ENCODE measurements at regions not wholly inside any gene's neighbourhood (a gene's known extent, or its start where the extent isn't known, plus 50 kb on each side); places are given as distances from the start of the nearest gene placed in this dataset.

DNA sequence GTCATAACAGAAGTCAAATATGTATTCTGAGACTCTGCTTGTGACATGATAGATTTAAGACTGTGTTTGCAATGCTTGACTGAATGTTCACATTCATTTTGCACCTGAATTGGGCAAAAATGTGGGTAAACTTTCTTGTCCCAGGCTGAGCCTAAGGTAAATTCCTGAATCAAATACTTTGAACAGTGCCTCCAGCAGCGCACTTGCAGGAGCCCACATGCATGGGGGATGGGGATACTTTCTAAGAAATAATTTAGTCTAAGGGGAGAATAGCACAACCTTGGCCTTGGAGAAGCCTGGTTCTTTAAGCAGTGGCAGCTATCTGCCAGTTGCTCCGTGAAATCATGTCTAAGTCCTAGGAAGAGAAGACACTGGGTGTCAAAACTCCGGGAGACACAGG, 163.5 kb upstream of the EGFLAM start:
- H3K4me1 ChIP-seq (ENCODE audit: insufficient read depth, low read length), result peaks cover 3% of the 10 kb centered on the region
- H3K27ac ChIP-seq (ENCODE audit: low read depth, low read length), result no peak overlapping the region
- no peak overlapping the region for H3K9ac ChIP-seq (ENCODE audit: low read length)
- H3K9me3 ChIP-seq (ENCODE audit: low read length), result no peaks in the 10 kb centered on the region
- no peaks in the 10 kb centered on the region for H3K36me3 ChIP-seq (ENCODE audit: insufficient read depth, low read length)
- no peaks in the 10 kb centered on the region for H3K27me3 ChIP-seq (ENCODE audit: control insufficient read depth in 1 of 2, insufficient read depth in 2 of 2, low read length in 2 of 2)
- H3K4me3 ChIP-seq (ENCODE audit: low read depth in 1 of 2, low read length in 2 of 2), result no peak overlapping the region

DNA sequence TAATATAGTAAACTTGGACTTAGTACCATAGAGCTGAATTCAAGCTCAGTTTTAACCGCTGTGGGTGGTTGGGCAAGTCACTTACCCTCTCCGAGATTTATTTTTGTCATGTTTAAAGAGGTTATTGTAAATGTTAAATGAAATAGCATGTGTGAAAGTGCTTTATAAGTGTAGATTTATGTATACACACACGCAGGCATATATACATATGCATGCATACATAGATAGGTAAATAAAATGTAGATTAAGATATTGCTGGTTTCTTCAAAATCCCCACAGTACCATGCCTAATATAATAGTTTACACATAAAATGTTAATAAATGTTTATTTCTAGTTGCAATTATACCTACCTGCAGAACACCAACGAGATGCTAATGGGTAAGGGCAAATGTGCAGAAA, 164.5 kb upstream of the EGFLAM start:
- Histone ChIP-seq H3K4me3 (ENCODE audit: low read depth in 1 of 2, low read length in 2 of 2) (no peak overlapping the region), H3K9ac (ENCODE audit: low read length) (no peak overlapping the region), H3K4me1 (ENCODE audit: insufficient read depth, low read length) (peaks cover 3% of the 10 kb centered on the region), H3K27ac (ENCODE audit: low read depth, low read length) (no peak overlapping the region), H3K36me3 (ENCODE audit: insufficient read depth, low read length) (no peaks in the 10 kb centered on the region), H3K27me3 (ENCODE audit: control insufficient read depth in 1 of 2, insufficient read depth in 2 of 2, low read length in 2 of 2) (no peaks in the 10 kb centered on the region), H3K9me3 (ENCODE audit: low read length) (no peaks in the 10 kb centered on the region)

DNA sequence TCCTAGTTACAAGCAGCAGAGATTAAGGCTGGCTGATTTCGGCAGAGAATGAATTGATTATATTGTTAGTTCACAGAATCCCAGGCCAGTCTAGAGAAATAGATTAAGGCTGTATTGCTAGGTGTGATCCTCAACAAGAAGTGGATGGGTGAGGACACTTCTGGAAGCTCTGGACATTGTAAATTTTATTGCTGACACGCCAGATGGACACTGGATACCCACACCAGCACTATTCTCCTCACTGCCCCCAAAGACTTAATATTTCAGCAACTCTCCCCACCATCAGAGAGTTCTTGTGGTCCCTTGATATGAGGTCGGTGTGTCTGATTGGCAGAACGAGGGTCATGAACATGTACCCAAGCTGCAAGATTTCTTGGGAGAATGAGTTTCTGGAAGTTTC, 171.6 kb upstream of the EGFLAM start:
- Histone ChIP-seq H3K9ac (ENCODE audit: low read length) (no peak overlapping the region), H3K4me3 (ENCODE audit: low read depth in 1 of 2, low read length in 2 of 2) (no peak overlapping the region)

DNA sequence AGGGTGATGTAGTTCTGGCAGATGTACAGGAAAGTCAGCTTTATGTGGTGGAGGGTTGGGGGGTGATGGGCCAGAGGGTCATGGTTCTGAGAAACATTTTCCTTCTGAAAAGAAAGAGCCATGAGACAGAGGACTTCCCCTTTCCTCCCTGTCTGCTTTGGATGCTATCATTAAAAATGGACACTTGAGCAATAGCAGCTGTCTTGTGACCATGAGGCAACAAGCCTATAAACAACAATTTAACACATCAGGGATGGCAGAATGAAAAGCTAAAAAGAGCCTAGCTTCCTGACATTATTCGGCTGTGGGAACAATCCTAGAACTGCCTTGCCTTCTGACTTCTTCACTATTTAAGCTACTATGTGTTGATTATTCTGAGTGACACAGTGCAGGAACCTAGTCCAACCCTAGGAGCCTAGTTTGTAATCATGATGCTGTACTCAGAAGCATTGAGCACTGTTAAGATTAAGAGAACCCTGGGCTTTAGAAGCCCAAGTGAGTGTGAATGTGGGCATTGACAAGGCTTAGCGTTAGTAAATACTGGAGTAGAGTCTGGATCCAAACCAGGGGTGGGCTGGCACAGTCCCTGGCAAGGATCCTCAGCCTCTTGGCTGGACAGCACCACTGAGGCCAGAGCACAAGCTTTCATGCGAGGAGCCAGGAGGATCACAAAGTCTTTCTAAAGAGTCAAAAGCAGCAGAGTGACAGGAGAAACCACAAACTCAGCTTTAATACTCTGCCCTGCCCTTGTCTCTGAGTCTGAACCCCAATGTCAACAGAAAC, 178.5 kb upstream of the EGFLAM start:
- Histone ChIP-seq H3K36me3 (ENCODE audit: insufficient read depth, low read length) (no peaks in the 10 kb centered on the region), H3K9me3 (ENCODE audit: low read length) (no peaks in the 10 kb centered on the region), H3K4me3 (ENCODE audit: low read depth in 1 of 2, low read length in 2 of 2) (no peak overlapping the region), H3K9ac (ENCODE audit: low read length) (no peak overlapping the region), H3K27me3 (ENCODE audit: control insufficient read depth in 1 of 2, insufficient read depth in 2 of 2, low read length in 2 of 2) (no peaks in the 10 kb centered on the region), H3K4me1 (ENCODE audit: insufficient read depth, low read length) (no peaks in the 10 kb centered on the region), H3K27ac (ENCODE audit: low read depth, low read length) (no peak overlapping the region)

More for the DNA sequence above, 171.6 kb upstream of the EGFLAM start:
- Histone ChIP-seq H3K27ac (ENCODE audit: low read depth, low read length) (no peak overlapping the region), H3K27me3 (ENCODE audit: control insufficient read depth in 1 of 2, insufficient read depth in 2 of 2, low read length in 2 of 2) (no peaks in the 10 kb centered on the region), H3K4me1 (ENCODE audit: insufficient read depth, low read length) (no peaks in the 10 kb centered on the region), H3K9me3 (ENCODE audit: low read length) (no peaks in the 10 kb centered on the region), H3K36me3 (ENCODE audit: insufficient read depth, low read length) (no peaks in the 10 kb centered on the region)

GRCh38 chr5:38078161-38078560, 180.2 kb upstream of the EGFLAM start:
- H3K27ac ChIP-seq (ENCODE audit: low read depth, low read length), result no peak overlapping the region
- no peaks in the 10 kb centered on the region for H3K36me3 ChIP-seq (ENCODE audit: insufficient read depth, low read length)
- no peaks in the 10 kb centered on the region for H3K9me3 ChIP-seq (ENCODE audit: low read length)
- H3K4me1 ChIP-seq (ENCODE audit: insufficient read depth, low read length), result no peaks in the 10 kb centered on the region
- H3K9ac ChIP-seq (ENCODE audit: low read length), result no peak overlapping the region
- H3K4me3 ChIP-seq (ENCODE audit: low read depth in 1 of 2, low read length in 2 of 2), result no peak overlapping the region
- H3K27me3 ChIP-seq (ENCODE audit: control insufficient read depth in 1 of 2, insufficient read depth in 2 of 2, low read length in 2 of 2), result no peaks in the 10 kb centered on the region

DNA sequence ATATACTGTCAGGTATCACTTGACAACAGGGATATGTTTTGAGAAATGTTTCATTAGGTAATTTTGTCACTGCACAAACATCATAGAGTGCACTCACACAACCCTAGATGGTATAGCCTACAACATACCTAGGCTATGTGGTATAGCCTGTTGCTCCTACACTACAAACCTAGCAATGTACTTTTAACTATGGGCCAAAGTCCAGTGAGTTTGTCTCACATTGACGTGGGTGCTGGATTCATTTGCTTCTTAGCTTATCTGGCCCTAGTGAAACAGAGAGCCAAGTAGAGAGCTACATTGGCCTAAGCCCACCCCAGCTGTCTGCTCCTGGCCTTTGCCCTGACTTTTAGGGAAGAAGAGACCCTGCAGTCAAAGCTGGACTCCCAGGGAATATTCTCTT, 180.7 kb upstream of the EGFLAM start:
- H3K4me3 ChIP-seq (ENCODE audit: low read depth in 1 of 2, low read length in 2 of 2), result no peak overlapping the region

GRCh38 chr5:38071831-38072694, 186.3 kb upstream of the EGFLAM start:
- no peak overlapping the region for H3K4me3 ChIP-seq (ENCODE audit: low read depth in 1 of 2, low read length in 2 of 2)
- H3K36me3 ChIP-seq (ENCODE audit: insufficient read depth, low read length), result no peaks in the 10 kb centered on the region
- H3K9me3 ChIP-seq (ENCODE audit: low read length), result no peaks in the 10 kb centered on the region
- H3K27ac ChIP-seq (ENCODE audit: low read depth, low read length), result no peak overlapping the region
- peaks cover 13% of the 10 kb centered on the region for H3K4me1 ChIP-seq (ENCODE audit: insufficient read depth, low read length)
- H3K9ac ChIP-seq (ENCODE audit: low read length), result no peak overlapping the region
- H3K27me3 ChIP-seq (ENCODE audit: control insufficient read depth in 1 of 2, insufficient read depth in 2 of 2, low read length in 2 of 2), result no peaks in the 10 kb centered on the region

More for the DNA sequence above, 180.7 kb upstream of the EGFLAM start:
- H3K9ac ChIP-seq (ENCODE audit: low read length), result no peak overlapping the region
- no peaks in the 10 kb centered on the region for H3K9me3 ChIP-seq (ENCODE audit: low read length)
- no peak overlapping the region for H3K27ac ChIP-seq (ENCODE audit: low read depth, low read length)
- peaks cover 2% of the 10 kb centered on the region for H3K4me1 ChIP-seq (ENCODE audit: insufficient read depth, low read length)
- no peaks in the 10 kb centered on the region for H3K27me3 ChIP-seq (ENCODE audit: control insufficient read depth in 1 of 2, insufficient read depth in 2 of 2, low read length in 2 of 2)
- H3K36me3 ChIP-seq (ENCODE audit: insufficient read depth, low read length), result no peaks in the 10 kb centered on the region

DNA sequence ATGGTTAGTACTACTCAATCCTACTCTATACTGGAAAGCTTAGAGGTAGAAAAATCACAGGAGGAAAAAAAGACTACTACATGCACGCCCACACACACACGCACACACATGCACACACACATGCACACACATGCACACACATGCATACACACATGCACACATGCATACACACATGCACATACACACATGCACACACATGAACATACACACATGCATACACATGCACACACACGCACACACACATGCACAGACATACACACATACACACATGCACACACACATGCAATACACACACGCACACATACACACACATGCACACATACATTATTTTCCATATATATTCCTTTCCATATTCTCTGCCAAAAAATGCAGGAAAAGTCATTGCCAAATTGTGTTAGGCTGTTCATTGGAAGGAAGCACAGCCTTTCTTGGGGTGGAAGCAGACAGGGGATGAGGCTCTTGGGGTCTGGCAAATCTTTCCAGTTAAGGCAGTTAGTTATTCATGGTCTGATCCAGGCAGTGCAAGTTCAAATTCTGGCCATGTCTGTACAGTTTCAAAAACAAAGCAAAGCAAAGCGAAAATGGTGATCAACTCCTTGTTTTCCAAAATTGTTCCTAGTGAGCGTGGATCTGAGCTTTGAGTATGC, 187.9 kb upstream of the EGFLAM start:
- Histone ChIP-seq H3K27me3 (ENCODE audit: control insufficient read depth in 1 of 2, insufficient read depth in 2 of 2, low read length in 2 of 2) (no peaks in the 10 kb centered on the region), H3K9ac (ENCODE audit: low read length) (no peak overlapping the region), H3K27ac (ENCODE audit: low read depth, low read length) (no peak overlapping the region), H3K4me3 (ENCODE audit: low read depth in 1 of 2, low read length in 2 of 2) (no peak overlapping the region), H3K36me3 (ENCODE audit: insufficient read depth, low read length) (no peaks in the 10 kb centered on the region), H3K9me3 (ENCODE audit: low read length) (no peaks in the 10 kb centered on the region), H3K4me1 (ENCODE audit: insufficient read depth, low read length) (peaks cover 13% of the 10 kb centered on the region)

DNA sequence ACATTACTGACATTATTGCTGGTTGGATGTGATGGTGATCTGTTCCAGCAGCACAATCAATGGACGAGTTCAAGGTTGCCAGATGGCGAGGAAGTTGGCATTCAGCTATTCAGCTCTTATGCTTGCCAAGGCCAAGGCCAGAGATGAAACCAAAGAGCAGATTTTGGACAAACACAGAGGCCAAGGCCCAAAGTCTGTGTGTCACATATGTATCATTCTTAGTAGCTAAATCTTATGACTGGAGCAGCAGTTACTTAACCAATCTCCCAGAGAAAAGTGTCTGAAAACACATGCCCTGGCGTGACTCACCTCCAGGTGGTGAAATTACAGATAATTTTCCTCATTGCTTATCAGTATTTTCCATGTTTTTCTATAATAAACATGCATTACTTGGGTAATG, 189.0 kb upstream of the EGFLAM start:
- H3K36me3 ChIP-seq (ENCODE audit: insufficient read depth, low read length), result no peaks in the 10 kb centered on the region
- H3K27ac ChIP-seq (ENCODE audit: low read depth, low read length), result no peak overlapping the region
- no peak overlapping the region for H3K9ac ChIP-seq (ENCODE audit: low read length)
- no peaks in the 10 kb centered on the region for H3K9me3 ChIP-seq (ENCODE audit: low read length)
- H3K4me3 ChIP-seq (ENCODE audit: low read depth in 1 of 2, low read length in 2 of 2), result no peak overlapping the region
- H3K27me3 ChIP-seq (ENCODE audit: control insufficient read depth in 1 of 2, insufficient read depth in 2 of 2, low read length in 2 of 2), result no peaks in the 10 kb centered on the region
- H3K4me1 ChIP-seq (ENCODE audit: insufficient read depth, low read length), result peaks cover 13% of the 10 kb centered on the region

DNA sequence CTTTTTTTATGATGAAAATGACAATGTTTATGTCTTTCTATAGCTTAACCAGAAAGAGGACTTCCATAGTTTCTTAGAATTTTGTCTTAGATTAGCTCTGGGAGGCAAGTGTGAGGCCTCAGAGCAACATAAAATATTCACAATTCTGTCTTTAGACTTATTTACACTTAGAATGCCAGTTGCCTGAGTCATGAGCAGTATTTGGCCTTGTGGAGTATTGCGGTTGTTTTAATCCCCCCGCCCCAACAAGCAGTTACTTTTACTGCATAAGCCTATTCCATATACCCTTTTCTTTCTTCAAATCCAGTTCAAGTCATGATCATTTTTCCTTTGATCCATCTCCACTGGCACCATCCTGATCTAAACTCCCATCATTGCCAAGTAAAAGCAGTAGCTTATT, 198.0 kb upstream of the EGFLAM start:
- Histone ChIP-seq H3K9ac (ENCODE audit: low read length) (no peak overlapping the region), H3K36me3 (ENCODE audit: insufficient read depth, low read length) (no peaks in the 10 kb centered on the region), H3K9me3 (ENCODE audit: low read length) (no peaks in the 10 kb centered on the region), H3K27ac (ENCODE audit: low read depth, low read length) (no peak overlapping the region), H3K4me3 (ENCODE audit: low read depth in 1 of 2, low read length in 2 of 2) (no peak overlapping the region), H3K27me3 (ENCODE audit: control insufficient read depth in 1 of 2, insufficient read depth in 2 of 2, low read length in 2 of 2) (no peaks in the 10 kb centered on the region), H3K4me1 (ENCODE audit: insufficient read depth, low read length) (peaks cover 6% of the 10 kb centered on the region)

- no peak overlapping the region for H3K4me3 ChIP-seq (ENCODE audit: low read depth in 1 of 2, low read length in 2 of 2)
- no peaks in the 10 kb centered on the region for H3K9me3 ChIP-seq (ENCODE audit: low read length)
- no peak overlapping the region for H3K27ac ChIP-seq (ENCODE audit: low read depth, low read length)
- H3K36me3 ChIP-seq (ENCODE audit: insufficient read depth, low read length), result no peaks in the 10 kb centered on the region
- H3K9ac ChIP-seq (ENCODE audit: low read length), result no peak overlapping the region
- H3K27me3 ChIP-seq (ENCODE audit: control insufficient read depth in 1 of 2, insufficient read depth in 2 of 2, low read length in 2 of 2), result no peaks in the 10 kb centered on the region
- peaks cover 6% of the 10 kb centered on the region for H3K4me1 ChIP-seq (ENCODE audit: insufficient read depth, low read length)
Measured at GRCh38 chr5:38059876-38060275, 198.5 kb upstream of the EGFLAM start.

Data from muscle layer of colon (tissue), 2 donors.